CD4-positive, alpha-beta T cell treated with Interferon gamma for 1 hour (primary cell): ENCODE measurements at regions not wholly inside any gene's neighbourhood (a gene's known extent, or its start where the extent isn't known, plus 50 kb on each side); places are given as distances from the start of the nearest gene placed in this dataset.
"Not testable (repeated sequence)": the region's sequence is repeated elsewhere in the genome, so short reads cannot be mapped to it uniquely, and the experiment has no call there.

ENCODE experiments used
- DNase-seq: peaks from one replicate; pipeline ENCODE4 v3.0.0-alpha.2; 2020

GRCh38 chr20:56730003-56730402, 100.9 kb downstream of the TFAP2C start:
- no peak for DNase-seq

DNA sequence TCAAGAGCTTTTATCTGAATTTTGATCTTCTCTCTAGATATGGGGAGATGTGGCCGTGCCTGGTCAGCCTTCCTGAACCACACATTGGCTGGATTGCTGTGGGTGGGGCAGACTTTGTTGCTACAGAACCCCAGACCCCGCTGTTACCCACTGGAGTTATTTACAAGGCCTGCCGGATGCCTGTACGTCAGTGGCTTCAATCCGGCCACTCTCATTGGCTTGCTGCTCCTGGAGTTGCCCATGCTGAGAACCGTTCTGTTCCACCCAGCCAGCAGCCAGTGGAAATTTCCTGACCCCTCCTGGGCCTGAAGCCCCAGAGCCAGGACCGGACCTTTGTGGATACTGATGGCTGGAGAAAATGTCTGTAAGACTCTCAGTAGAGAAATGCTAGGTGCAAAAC, 101.9 kb downstream of the TFAP2C start:
- DNase-seq: no peak

GRCh38 chr20:56731476-56731875, 102.4 kb downstream of the TFAP2C start:
- no peak for DNase-seq

DNA sequence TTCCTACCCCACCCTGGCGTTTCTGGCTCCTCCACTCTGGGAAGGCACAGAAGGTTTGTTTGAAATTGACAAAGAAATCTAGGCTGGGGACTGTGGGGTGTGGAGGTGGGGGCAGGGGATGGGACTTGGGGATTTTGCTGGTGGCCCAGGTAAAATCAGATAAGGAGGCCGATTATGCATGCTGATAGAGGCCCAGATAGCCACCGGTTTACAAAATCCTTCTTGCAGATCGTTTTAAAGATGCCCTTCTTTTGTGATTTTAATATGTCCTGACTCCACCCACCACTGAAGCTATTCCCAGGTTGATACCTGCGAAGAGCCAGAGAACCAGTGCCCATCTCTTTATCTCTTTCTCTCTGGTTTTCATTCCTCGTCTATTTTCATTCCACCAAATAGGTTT, 104.9 kb downstream of the TFAP2C start:
- DNase-seq: no peak

- no peak for DNase-seq
These were observed 106.1 kb downstream of the TFAP2C start for GRCh38 chr20:56735084-56735642.

- no peak for DNase-seq
These were observed 107.3 kb downstream of the TFAP2C start for GRCh38 chr20:56736285-56736857.

DNA sequence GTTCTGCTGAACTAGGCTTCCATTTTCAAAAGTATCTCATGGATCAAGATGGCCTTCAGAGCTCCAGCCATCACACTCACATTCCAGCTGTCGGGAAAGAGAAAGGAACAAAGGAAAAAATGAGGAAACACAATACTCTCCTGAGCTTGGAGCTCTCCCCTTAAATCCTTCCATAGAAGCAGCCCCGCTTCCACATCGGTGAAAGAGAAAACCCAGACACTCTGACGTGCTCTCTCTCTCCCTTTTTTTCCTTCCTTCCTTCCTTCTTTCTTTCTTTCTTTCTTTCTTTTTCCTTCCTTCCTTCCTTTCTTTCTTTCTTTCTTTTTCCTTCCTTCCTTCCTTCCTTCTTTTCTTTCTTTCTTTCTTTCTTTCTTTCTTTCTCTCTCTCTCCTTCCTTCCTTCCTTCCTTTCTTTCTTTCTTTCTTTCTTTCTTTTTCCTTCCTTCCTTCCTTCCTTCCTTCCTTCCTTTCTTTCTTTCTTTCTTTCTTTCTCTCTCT, 115.3 kb downstream of the TFAP2C start:
- not testable (repeated sequence) for DNase-seq

DNA sequence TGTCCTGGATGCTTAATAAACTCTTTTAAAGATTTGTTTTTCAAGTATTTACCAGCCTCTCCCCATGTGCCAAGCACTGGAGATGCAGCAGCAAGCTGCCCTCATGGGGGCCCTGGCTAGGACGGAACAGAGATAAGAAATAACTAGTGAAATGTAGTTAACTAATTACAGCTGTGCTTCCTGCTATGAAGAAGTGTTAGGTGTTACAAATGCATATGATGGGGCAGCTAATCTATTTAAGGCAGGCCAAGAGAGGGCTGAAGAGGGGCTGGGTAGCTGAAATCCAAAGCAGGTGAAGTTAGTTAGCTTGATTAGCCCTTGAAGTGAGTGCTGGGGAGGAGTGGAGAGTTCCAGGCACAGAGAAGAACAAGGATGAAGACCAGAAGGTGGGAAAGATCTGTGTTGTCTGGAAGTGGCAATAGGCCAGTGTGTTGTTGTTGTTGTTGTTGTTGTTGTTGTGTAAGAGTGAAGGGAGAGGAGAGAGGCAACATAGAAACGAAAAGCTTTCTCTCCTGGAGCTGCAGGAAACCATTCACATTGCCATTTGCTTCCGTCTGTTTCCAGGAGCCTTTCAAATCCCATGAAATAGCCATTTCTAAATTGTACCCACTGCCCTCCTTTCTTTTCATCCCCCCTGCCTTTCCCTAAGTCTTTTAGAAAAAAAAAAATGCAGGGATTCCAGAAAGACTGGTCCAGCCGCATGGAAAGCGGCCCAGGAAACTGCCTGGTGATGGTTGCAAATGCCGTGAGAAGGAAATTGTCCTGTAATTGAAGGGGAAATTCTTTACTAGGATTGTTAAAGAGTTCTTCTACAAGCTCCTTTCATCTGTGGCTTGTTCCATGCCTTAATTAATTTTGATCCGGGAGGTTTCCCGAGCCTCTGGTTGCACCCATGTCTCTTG, 119.6 kb downstream of the TFAP2C start:
- DNase-seq: no peak

- DNase-seq: no peak
These were observed 121.3 kb downstream of the TFAP2C start for GRCh38 chr20:56750430-56750829.

DNA sequence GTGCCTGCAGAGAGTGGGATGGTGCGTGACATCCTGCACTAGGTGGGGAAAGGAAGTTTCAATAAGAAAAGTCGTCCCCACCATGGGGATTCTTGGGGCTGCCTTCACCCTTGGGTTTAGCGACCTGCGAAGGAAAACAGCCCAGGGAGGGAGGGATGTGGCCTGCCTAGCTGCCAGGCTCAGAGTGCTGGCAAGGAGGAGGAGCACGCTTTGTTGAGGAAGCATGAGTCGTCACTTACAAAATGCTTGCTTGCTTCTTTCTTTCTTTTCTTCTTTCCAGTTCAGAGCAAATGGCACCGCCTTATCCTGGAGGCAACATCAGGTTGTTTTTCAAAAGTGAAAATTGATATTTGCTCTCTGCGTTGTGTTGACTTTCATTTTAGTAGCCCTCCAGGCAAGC, 123.2 kb downstream of the TFAP2C start:
- DNase-seq: no peak

DNA sequence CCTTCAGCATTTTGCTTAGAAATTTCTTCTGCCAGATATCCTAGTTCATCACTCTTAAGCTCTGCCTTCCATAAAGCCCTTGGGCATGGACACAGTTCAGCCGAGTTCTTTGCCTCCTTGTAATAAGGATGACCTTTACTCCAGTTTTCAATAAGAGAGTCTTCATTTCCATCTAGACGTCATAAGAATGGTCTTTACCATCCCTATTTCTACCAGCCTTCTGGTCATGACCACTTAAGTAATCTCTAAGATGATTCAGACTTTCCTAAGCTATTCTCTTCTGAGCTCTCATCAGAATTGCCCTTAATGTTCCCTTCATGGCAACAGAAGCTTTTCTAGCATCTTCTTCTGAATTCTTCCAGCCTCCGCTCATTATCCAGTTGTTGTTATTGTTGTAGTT, 126.1 kb downstream of the TFAP2C start:
- DNase-seq: no peak

- DNase-seq: not testable (repeated sequence)
These were observed 127.6 kb downstream of the TFAP2C start for GRCh38 chr20:56756658-56757057.

GRCh38 chr20:56758706-56759105, 129.6 kb downstream of the TFAP2C start:
- no peak for DNase-seq

GRCh38 chr20:56759741-56760278, 130.7 kb downstream of the TFAP2C start:
- DNase-seq: no peak

DNA sequence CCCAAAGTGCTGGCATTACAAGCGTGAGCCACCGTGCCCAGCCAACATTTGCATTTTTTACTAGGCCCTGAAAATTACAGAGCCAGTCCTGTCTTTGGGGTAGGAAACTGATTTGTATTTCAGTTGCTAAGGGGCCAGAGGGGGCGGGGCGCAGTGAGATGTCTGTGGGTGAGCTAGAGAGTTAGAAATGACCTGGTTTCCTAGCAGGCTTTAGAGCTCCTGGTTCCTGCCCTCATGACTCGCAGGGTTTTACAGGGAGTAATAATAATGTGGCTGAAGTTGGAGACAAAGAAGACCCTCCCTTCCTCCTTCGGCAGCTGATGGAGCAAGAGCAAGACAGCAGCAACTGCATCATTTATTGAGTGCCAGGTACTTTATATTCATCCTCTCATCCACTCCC, 131.5 kb downstream of the TFAP2C start:
- DNase-seq: no peak

DNA sequence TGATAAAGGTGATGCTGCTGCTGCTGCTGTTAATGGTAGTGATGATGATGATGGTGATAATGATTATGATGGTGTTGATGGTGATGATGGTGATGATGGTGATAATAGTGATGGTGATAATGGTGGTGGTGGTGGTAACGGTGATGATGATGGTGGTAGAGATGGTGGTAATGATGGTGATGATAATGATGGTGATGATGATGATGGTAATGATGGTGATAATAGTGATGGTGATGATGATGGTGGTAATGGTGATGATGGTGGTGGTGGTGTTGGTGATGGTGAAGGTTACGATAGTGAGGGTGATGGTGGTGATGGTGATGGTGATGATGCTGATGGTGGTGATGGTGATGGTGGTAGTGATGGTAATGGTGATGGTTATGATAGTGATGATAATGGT, 132.3 kb downstream of the TFAP2C start:
- no peak for DNase-seq

DNA sequence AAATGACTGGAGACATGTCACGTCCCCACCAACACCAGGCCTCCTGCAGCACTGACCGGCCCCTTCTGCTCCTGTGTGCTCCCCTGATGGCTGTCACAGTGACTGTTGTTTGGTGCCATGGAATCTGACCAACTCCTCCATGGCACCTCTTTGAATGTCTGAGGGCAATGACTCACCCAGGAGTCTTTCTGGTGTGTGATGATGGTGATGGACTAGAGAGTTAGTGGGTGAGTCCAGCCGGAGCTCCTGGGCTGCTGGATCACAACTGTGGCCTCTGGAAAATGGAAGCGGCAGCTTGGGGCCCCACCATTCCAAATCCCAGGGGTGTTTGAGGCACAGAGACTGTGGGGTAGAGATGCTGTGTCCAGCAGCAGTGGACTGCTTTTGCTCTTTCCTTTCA, 133.3 kb downstream of the TFAP2C start:
- no peak for DNase-seq

GRCh38 chr20:56762829-56763228, 133.7 kb downstream of the TFAP2C start:
- DNase-seq: no peak

DNA sequence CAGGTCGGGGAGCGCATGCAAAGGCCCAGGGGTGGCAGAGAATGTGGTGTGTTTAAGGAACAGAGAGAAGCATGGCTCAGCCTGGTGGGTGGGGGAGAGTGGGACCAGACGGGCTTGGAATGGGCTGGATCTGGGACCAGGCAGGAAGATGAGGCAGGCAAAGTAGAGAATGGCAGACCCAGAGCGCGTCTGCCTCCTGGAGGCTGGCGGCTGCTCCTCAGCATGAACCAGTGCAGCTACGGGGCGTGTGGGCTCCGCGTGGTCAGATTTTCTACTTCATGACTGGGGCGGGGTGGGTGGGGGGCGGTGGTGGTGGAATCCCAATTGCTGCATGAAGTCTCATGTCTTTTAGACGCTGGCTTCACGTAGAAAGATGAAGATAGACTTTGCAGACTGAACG, 135.6 kb downstream of the TFAP2C start:
- no peak for DNase-seq

- DNase-seq: no peak
These were observed 136.3 kb downstream of the TFAP2C start for GRCh38 chr20:56765172-56766073.

DNA sequence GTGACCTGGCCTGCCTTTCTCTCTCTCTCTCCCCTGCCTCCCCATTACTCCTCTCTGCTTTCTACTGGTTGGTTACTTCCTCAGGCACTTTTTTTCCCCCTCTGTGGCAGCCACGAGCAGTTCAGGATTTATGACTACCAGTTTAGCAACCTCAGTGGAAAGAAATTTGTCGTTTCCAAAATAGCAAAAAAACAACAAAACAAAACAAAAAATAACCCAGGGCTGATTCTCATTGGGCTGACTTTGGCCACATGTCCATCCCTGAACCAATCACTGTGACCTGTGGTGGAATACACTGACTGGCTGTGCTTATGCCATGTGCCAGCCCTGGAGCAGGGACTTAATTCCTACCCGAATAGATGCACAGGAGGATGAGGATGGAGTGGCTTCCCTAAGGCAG, 137.4 kb downstream of the TFAP2C start:
- DNase-seq: no peak

GRCh38 chr20:56769921-56770600, 141.0 kb downstream of the TFAP2C start:
- DNase-seq: no peak
